ENCODE measurements at regions not wholly inside any gene's neighbourhood (a gene's known extent, or its start where the extent isn't known, plus 50 kb on each side); places are given as distances from the start of the nearest gene placed in this dataset.

DNA sequence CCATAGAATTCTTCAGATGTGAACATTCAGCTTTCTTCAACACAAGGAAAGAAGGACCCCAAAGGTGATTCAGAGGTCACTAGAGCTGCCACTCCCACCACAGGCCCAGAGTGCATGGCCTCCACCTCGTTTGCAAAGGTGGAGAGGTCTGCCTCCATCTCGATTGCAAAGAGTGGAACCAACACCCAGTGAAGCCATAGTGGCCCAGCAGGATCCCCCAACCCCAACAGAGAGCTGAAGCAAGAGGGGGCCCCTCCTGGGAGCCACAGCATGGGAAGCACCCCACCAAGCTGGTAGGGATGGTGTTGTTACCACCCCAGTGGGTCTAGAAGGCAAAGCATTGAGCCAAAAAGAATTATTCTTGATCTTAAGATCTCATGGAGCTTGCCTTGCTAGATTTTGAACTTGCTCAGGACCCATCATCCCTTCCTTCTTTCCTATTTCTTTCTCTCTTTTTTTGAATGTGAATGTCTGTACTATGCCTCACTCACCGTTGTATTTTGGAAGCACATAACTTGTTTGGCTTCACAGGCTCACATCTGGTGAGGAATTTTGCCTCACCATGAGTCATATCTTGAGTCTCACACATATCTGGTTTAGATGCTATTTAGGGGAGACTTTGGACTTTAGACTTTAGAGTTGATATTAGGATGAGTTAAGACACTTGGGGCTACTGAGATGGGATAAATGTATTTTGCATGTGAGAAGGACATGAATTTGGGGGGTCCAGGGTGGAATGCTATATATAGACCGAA is 119.2 kb downstream of the ANKRD60 start:
- no peak for DNase-seq

DNA sequence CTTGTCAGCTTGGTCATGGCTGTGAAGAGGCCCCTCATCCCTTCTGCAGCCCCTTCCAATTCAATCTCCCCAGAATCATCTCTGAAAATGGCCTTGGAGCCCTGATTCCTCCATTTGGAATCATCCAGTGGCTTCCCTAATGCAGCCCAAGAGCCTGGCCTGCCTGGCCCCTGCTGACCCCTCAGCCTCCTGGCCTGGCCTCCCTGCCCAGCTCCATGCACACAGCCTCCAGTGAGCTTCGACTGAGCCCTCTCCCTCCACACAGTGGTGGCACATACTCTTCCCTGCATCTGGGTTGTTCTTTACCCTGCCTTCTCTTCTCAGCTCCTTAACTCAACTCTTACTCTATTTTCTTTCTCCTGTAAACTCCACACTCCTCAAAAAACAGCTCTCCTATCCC is 120.9 kb downstream of the ANKRD60 start:
- no peak for DNase-seq

DNA sequence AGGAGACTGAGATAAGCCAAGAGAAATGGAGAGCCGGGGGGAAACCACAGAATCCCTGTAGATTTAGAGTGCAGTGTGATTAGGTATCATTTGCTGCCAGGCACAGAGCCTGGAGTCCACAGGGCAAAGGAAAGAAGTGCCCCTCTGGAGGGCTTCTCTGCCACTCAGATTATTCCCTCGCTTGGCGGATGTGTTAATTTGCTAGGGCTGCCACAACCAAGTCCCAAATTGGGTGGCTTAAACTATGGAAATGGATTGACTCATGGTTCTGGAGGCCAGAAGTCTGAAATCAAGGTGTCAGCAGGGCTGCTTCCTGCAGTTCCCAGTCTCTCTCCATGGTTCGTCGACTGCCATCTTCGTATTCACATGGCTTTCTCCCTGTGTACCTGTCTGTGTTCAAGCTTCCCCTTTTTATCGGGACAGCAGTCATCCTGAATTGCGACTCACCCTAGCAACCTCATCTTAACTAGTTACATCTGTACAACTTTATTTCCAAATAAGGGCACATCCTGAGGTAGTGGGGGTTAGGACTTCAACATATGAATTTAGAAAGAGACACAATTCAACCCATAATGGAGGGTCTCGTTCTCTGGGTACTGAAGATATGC is 122.2 kb downstream of the ANKRD60 start:
- DNase-seq, result no peak

DNA sequence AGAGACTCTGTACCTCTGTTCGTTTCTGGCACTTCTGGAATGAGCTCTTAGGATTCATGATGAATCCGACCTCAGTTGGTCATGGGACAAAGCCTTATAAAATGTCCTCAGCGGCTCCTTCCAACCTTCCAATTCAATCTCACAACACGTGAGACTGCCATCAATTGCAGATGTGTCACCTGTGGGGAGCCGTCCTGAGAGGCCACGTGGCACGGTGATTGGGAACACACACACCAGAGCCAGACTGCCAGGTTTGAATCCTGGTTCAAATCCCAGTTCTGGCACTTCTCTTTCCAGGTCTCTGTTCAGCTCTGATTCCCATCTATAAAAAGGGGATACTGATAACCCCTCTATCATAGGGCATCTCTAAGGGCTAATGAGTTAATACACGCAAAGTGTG is 124.5 kb downstream of the ANKRD60 start:
- DNase-seq, result no peak

DNA sequence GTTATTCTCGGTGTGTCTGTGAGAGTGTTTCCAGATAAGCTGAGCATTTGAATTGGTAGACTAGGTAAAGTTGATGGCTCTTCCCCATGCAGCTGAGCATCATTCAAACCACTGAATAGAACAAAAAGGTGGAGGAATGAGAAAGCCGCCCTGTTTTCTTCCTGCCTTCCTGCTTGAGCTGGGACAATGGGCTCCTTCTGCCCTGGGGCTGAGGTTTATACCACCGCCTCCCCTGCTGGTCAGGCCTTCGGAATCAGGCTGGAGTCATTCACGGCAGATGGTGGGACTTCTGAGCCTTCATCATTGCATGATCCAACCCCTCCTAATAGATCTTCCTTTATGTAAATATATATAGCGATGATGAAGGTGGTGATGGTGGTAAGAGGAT is 124.9 kb downstream of the ANKRD60 start:
- no peak for DNase-seq

DNA sequence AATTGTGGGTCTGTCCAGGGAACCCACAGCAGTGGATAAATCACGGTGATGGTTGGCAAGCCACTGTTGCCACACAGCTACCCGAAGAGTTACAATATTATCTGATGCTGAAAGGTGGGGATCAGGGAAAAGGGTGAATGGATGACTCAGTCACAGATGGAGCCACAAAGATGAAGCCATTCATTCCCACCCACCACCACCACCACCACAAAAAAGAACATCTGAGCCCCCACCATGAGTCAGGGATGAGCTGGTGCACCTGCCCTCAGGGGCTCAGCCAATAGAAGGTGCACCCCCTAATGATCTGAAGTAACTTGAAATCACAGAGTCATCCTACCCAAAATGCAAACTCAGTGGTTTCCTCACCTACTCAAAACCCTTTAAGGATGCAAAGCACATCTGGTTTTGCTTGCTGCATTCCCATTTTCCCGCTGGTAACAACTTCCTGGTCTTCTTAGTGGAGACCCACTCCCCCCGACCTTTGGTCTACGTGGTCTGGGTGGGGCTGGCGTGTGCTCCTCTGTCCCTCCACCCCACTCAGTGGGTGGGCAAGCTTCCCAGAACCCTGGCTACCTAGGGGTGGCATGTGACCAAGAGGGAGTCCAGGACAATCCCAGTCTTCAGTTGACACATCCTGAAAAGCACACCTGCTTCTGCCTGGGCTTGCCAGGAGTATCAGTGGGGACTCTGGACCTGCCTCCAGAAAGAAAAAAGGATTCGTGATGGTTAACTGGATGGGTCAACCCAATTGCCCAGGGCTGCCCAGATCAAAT is 125.5 kb downstream of the ANKRD60 start:
- DNase-seq, result no peak

DNA sequence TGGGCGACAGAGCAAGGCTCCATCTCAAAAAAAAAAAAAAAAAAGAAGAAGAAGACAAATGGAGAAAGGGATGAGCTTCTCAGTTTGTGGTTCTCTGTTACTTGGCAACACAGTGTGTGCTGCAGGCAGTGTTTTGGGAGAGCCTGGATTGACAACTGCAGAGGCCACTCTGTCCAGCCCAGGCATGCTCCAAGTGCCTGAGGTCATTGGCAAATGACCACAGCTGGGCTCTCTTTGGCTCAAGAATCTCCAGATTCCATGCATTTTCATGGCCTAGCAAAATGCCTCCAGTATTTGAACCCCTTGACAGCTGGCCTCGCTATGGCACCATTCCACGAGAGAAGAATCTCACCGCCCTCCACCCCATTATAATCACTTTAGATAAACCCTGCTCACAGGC is 126.2 kb downstream of the ANKRD60 start:
- no peak for DNase-seq

DNA sequence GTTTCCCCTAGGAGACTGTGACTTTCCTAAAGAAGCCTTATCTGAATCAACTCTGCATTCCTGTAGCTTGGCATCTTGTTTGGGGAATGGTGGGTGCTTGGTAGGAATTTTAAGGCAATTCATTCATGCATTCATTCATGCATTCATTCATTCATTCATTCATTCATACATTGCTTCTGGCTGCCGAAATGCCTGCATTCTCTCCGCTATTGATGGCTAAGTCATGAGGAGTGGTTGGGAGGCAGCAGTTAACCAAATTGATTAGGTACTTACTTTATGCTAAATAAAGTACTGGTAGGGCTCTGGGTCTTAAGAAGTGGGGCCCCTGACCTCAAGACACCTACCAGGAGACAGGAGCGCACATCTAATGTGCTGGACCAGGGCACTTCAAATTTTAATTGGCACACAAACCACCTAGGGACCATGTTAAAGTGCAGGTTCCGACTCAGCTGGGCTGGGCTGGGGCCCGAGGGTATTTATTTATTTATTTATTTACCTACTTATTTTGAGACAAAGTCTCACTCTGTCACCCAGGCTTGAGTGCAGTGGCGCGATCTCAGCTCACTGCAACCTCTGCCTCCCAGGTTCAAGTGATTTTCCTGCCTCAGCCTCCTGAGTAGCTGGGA is 127.6 kb downstream of the ANKRD60 start:
- DNase-seq, result no peak

DNA sequence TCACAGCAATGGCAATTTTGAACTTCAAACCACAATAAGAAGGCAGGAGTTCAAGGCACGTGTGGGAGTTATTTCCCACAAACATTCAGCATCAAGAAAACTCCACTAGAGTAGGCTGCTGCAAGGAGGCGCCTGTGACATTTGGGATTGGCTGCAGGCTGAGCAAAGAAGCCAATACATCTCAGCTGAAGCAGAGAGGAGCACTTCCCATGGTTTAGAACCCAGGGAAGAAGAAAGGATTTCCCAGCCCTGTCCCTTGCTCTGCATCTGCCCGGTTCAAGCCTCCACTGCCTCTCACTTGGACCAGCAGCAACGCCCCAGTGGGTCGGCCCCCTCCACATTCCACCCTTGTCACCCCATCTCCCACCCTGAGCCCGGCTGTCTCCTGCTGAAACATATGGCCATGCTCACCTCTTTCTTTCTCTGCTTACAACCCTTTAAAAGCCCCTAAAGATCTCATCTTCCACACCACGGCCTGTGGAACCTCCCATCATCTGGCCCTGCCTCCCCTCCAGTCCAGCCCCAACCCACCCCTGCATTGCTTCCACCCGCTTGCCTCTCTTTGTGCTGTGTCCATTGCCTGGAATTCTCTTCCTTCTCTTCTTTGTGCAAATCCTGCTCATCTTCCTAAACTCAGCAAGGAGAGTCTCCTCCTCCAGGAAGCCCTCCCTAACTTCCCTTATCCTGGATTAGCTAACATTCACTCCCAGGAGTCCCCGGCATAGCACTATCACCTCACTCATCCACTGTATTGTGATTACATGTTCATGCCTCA is 128.3 kb downstream of the ANKRD60 start:
- no peak for DNase-seq

DNA sequence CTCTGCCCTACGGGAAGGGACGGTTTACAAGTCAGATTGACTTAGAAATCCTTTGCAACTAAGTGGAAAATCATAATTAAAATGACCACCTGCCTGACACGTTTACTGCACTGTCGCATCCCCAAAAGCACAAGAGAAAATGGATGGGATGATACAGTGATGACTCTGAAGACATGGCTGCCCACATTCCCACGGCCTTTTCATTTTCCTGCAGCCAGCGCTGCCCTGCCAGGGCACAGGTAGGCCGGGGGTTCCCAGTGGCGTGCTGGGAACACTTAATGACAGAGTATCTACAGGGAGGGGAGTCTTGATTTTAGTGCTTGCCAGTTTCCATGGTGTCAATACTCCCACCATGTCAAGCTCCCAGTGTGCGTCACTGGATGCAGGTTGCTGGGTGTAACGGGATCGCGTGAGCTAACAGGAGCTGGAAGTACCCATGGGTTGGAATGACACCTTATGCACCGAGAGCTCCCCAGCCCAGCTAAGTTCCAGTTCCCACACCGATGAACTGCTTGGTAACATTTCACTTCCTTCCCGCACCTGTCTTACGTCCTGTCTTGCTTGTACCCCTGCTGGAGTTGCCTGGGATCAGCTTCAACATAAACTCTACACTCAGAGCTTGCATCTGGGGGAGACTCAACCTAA is 129.0 kb downstream of the ANKRD60 start:
- DNase-seq, result no peak

DNA sequence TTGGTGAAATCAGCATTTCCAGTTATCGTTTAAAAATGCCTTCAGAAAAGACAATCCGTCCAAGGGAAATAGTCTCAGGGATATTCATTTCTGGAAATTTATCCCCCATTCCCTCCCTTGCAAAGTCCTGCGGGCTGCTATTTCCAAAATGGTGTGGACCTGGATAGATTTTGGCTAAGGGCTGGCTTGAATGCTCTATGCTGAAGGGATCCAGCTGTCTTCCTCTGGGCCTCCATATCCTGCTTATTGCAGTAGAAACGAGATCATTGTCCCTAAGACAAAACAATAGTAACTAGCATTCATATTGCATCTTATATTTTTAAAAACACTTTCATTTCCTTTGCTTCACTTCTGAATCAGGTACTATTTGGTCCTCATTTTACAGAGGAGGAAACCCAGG is 129.9 kb downstream of the ANKRD60 start:
- DNase-seq, result no peak

DNA sequence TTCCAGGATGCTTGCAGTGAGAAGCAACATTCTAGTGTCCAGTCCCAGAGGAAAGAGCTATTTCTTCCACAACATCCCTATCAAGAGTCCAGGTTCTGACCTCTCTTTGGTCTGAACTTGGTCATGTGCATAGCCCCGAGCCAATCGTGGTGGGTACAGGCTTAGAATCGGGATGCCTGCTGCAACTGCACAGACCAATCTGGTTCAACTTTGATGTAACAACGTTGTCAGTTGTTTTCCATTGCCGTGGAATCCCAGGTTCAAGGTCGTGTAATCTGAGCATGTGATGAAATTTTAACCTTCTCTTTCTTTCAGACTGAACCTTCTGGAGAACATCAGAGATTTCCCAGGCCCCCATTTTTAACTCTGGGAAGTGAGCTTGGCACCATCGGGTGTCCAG is 130.5 kb downstream of the ANKRD60 start:
- no peak for DNase-seq

DNA sequence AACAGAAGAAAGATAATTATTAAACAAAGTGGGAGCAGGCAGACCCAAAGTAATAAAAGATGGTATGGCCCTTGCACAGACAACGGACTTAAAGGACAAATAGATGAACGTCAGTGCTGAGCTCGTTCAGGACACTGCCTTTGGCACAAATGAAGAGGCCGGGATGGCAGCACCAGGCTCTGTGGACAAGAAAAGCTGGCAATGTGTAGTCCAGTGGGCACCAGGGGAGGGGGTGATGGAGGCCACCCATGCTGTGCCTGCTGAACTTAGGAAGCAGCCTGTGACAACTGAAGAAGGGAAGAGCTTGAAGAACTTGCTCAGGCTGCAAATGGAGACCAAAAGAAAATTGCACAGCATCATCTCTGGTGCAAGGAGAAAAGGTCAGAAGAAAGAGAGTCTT is 131.0 kb downstream of the ANKRD60 start:
- no peak for DNase-seq

DNA sequence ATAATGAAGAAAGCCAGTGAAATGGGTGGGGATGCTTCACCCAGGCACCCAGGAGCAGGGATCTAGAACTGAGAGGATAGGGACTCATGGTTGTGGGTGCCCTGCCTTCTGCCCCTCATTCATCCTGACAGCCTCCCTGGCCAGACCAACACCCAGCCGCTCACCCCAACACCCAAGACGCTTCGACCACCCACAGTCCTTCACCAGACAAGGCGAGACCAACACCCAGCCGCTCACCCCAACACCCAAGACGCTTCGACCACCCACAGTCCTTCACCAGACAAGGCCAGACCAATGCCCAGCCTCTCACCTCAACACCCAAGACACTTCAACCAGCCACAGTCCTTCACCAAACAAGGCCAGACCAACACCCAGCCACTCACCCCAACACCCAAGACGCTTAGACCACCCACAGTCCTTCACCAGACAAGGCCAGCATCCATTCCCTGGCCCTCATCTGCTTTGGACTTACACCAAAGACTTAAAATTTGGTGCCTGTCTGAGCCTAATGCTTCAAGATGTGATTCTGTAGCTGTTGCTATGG is 131.5 kb downstream of the ANKRD60 start:
- no peak for DNase-seq

DNA sequence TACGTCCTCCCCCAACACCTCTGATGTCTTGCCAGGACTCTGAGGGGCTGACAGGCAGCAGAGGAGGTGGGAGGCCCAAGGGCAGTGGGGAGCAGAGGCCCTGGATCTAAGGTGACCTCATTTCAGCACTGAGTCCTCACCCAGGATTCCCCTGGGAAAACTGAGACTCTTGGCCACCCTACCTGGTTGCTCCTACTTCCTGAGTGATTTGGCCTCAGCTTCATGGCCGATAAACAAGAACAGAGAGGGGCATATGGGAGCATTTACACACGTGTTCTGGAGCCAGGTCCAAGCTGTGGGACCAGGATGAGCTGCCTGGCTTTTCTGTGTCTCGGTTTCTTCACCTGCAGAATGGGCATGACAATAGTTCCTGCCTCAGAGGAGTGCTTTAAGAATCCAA is 133.8 kb downstream of the ANKRD60 start:
- no peak for DNase-seq

DNA sequence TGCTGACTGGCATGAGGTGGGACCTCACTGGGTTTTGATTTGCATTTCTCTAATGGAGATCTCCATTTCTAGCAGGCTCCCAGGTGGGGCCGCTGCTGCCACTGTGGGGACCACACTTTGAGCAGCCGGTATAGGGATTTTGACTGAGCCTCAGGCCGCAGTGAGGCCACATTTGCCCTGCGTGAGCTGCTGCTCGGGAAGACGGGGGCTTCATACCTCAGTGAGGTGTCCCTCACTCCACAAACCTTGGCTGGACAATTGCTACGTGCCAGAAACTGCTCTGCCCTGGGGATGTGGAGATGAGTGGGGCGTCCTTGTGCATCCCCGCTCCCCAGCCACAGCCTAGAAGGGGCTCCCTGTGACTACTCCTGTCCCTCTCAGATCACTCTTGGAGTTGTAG is 134.3 kb downstream of the ANKRD60 start:
- DNase-seq, result no peak

DNA sequence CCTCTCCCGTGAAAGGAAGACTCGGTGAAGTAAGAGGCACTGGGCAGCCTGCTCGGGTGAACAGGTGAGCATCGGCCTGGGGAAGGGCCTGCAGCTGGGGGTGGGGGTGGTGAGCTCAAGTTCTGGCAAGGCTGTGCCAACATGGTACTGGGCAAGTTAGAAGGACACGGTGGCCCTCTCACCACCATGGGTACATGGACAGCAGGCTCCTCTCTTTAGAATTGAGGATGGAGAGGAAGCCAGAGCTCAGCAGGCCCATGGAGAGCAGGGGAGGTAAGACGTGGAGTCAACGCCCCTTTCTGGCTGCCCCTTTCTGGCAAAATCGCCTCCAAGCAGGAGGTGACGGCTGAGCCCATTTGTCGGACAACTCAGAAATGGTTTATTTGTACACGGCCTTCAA is 135.6 kb downstream of the ANKRD60 start:
- no peak for DNase-seq

DNA sequence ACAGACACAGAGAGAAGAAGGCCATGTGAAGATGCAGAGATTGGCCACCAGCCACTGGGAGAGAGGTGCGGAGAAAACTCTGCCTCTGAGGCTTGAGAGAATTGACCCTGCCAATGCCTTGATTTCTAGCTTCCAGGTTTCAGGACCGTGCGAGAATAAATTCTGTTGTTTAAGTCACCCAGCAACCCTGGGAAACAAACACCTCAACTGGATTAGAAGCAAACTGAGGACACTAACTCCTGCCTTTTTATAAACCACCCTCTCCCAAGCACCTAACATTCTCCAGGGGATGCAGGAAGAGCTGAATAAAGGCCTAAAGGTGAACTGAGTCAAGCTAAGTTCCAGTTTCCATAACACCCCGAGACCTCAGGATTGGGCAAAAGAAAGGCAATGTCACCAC is 136.1 kb downstream of the ANKRD60 start:
- no peak for DNase-seq

DNA sequence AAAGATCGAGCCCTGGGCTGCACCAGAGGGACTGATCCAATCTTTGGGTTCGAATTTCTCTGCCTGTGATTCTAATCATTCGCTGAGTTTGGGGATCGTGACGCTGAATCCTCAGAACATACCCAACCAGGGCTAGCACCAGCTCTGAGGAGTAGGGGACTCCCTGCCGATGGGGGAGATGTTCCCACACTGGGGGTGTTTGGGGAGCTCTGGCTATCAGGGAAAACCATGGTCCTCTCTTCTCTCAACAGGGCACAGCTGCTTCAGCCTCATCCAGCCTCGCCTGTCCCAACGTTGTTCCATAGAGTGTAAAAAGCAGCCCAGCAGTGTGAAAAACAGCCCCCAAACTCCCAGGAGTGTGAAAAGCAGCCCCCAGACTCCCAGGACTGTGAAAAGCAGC is 136.6 kb downstream of the ANKRD60 start:
- DNase-seq, result no peak

DNA sequence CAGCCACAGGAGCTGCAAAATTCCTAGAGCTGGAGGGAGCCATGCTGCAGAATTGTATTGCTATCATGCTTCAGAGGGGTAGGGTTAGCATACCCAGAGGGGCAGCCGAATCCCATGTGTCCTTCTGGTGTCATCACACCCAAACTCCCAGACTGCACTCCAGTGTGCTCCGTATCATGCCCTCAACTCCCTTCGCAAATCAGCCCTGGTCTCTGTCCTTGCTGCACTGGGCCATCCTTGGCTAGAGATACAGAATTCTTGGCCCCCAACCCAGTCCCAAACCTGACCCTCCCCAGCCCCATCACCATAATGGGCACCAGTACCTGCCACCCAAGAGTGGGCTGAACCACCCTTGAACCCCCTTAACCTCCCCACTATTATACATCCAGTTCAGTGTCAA is 138.3 kb downstream of the ANKRD60 start:
- DNase-seq, result no peak

DNA sequence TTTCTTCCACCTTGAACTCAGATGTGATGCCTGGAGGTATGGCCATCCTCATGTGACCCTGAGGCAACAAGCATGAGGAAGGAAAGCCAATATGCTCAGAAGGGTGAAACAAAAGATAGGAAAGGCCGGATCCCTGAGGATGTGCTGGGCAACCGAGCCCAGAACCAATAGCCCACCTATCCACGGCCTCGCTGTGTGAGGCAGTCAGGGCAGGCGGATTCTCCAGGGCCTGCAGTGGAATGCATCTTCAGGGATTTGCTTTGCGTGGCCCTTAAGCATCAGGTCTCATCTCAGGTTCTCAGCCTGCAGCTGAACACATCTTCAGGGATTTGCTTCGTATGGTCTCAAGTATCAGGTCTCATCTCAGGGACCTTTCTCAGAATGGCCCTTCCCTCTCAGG is 139.8 kb downstream of the ANKRD60 start:
- DNase-seq, result no peak

DNA sequence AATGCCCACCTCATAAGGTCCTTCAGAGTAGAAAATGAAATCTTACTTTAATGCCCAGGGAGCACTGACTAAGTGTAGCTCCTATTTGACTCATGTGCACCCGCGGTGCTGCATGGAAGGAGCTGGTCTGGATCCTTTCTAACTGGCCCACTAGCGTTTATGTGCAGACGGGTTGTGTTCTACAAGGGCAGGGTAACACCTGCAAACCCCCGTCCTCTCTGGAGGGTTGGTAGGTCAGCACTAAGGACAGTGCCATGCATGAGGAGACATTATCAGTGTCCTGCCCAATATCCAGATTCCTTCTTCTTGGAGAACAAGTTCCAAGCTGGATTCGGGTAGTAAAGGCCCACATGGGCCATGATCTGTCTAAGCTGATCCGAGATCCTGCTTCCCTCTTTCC is 140.3 kb downstream of the ANKRD60 start:
- no peak for DNase-seq
